IPS DF 4.7 (cell line): ENCODE measurements at regions not wholly inside any gene's neighbourhood (a gene's known extent, or its start where the extent isn't known, plus 50 kb on each side); places are given as distances from the start of the nearest gene placed in this dataset.
"Not testable (repeated sequence)": the region's sequence is repeated elsewhere in the genome, so short reads cannot be mapped to it uniquely, and the experiment has no call there.

ENCODE experiments used
- DNase-seq: peaks from one replicate; pipeline ENCODE4 v3.0.0-alpha.2; 2013; ENCODE audit warnings: low spot score; ENCODE audit errors: extremely low read depth

- DNase-seq = not testable (repeated sequence)
Observed at GRCh38 chr7:67358738-67359137, 362.1 kb downstream of the TYW1 start.

GRCh38 chr7:67359900-67360299 is 363.3 kb downstream of the TYW1 start:
- no peak for DNase-seq

GRCh38 chr7:67361150-67361549 is 364.5 kb downstream of the TYW1 start:
- DNase-seq = no peak

- no peak for DNase-seq
Observed at GRCh38 chr7:67364441-67365017, 367.9 kb downstream of the TYW1 start.

- DNase-seq = peak; percentile 78
Observed at GRCh38 chr7:67371429-67372305, 375.0 kb downstream of the TYW1 start.

- not testable (repeated sequence) for DNase-seq
Observed at GRCh38 chr7:67373389-67373788, 376.8 kb downstream of the TYW1 start.

GRCh38 chr7:67375427-67375826 is 378.8 kb downstream of the TYW1 start:
- no peak for DNase-seq

GRCh38 chr7:67377939-67378862 is 381.6 kb downstream of the TYW1 start:
- peak; percentile 62 for DNase-seq

GRCh38 chr7:67380326-67380725 is 383.7 kb downstream of the TYW1 start:
- DNase-seq = no peak

- no peak for DNase-seq
Observed at GRCh38 chr7:67380858-67381257, 384.2 kb downstream of the TYW1 start.

- no peak for DNase-seq
Observed at GRCh38 chr7:67387851-67388250, 391.2 kb downstream of the TYW1 start.

- no peak for DNase-seq
Observed at GRCh38 chr7:67391168-67391567, 394.5 kb downstream of the TYW1 start.

GRCh38 chr7:67392596-67393438 is 396.2 kb downstream of the TYW1 start:
- peak; percentile 69 for DNase-seq

GRCh38 chr7:67393903-67394302 is 397.3 kb downstream of the TYW1 start:
- no peak for DNase-seq

- DNase-seq = no peak
Observed at GRCh38 chr7:67398916-67399315, 402.3 kb downstream of the TYW1 start.

GRCh38 chr7:67401492-67401891 is 404.9 kb downstream of the TYW1 start:
- DNase-seq = no peak

- no peak for DNase-seq
Observed at GRCh38 chr7:67402280-67402679, 405.6 kb downstream of the TYW1 start.

- DNase-seq = no peak
Observed at GRCh38 chr7:67406976-67407375, 410.3 kb downstream of the TYW1 start.

GRCh38 chr7:67407392-67408071 is 410.9 kb downstream of the TYW1 start:
- no peak for DNase-seq

- no peak for DNase-seq
Observed at GRCh38 chr7:67408109-67408508, 411.5 kb downstream of the TYW1 start.
